ENCODE measurements at regions not wholly inside any gene's neighbourhood (a gene's known extent, or its start where the extent isn't known, plus 50 kb on each side); places are given as distances from the start of the nearest gene placed in this dataset.
"Not testable (repeated sequence)": the region's sequence is repeated elsewhere in the genome, so short reads cannot be mapped to it uniquely, and the experiment has no call there.

- no peak for FAIRE-seq
- DNase-seq (ENCODE audit: low spot score), result no peak
Observed at GRCh38 chr2:239561446-239562001, 160.7 kb upstream of the HDAC4 start.

- FAIRE-seq, result no peak
- no peak for DNase-seq (ENCODE audit: low spot score)
Observed at GRCh38 chr2:239559417-239560261, 158.8 kb upstream of the HDAC4 start.

- no peak for FAIRE-seq
- DNase-seq (ENCODE audit: low spot score), result no peak
Observed at GRCh38 chr2:239558661-239559060, 157.8 kb upstream of the HDAC4 start.

GRCh38 chr2:239557516-239557915 lies 156.7 kb upstream of the HDAC4 start:
- no peak for FAIRE-seq
- no peak for DNase-seq (ENCODE audit: low spot score)

- DNase-seq (ENCODE audit: low spot score) (no peak), FAIRE-seq (no peak)
Observed at GRCh38 chr2:239555571-239555905, 154.7 kb upstream of the HDAC4 start.

GRCh38 chr2:239554766-239555570 lies 154.1 kb upstream of the HDAC4 start:
- no peak for FAIRE-seq
- no peak for DNase-seq (ENCODE audit: low spot score)

GRCh38 chr2:239553376-239554000 lies 152.7 kb upstream of the HDAC4 start:
- DNase-seq (ENCODE audit: low spot score) (no peak), FAIRE-seq (no peak)

- FAIRE-seq (no peak), DNase-seq (ENCODE audit: low spot score) (no peak)
Observed at GRCh38 chr2:239552213-239552926, 151.6 kb upstream of the HDAC4 start.

- DNase-seq (ENCODE audit: low spot score), result no peak
- FAIRE-seq, result no peak
Observed at GRCh38 chr2:239551206-239551605, 150.4 kb upstream of the HDAC4 start.

GRCh38 chr2:239550357-239550756 lies 149.5 kb upstream of the HDAC4 start:
- DNase-seq (ENCODE audit: low spot score) (no peak), FAIRE-seq (no peak)

- DNase-seq (ENCODE audit: low spot score) (no peak), FAIRE-seq (no peak)
Observed at GRCh38 chr2:239549711-239550255, 149.0 kb upstream of the HDAC4 start.

- FAIRE-seq (no peak), DNase-seq (ENCODE audit: low spot score) (no peak)
Observed at GRCh38 chr2:239548965-239549595, 148.3 kb upstream of the HDAC4 start.

- FAIRE-seq (no peak), DNase-seq (ENCODE audit: low spot score) (peak; percentile 52)
Observed at GRCh38 chr2:239548451-239548871, 147.6 kb upstream of the HDAC4 start.

GRCh38 chr2:239547140-239547539 lies 146.3 kb upstream of the HDAC4 start:
- not testable (repeated sequence) for DNase-seq (ENCODE audit: low spot score); FAIRE-seq

GRCh38 chr2:239546541-239546940 lies 145.7 kb upstream of the HDAC4 start:
- FAIRE-seq, result no peak
- no peak for DNase-seq (ENCODE audit: low spot score)

GRCh38 chr2:239545741-239546392 lies 145.0 kb upstream of the HDAC4 start:
- DNase-seq (ENCODE audit: low spot score), result no peak
- no peak for FAIRE-seq

GRCh38 chr2:239544918-239545465 lies 144.2 kb upstream of the HDAC4 start:
- DNase-seq (ENCODE audit: low spot score), result no peak
- no peak for FAIRE-seq

- no peak for FAIRE-seq
- no peak for DNase-seq (ENCODE audit: low spot score)
Observed at GRCh38 chr2:239544143-239544917, 143.5 kb upstream of the HDAC4 start.

GRCh38 chr2:239543702-239544101 lies 142.9 kb upstream of the HDAC4 start:
- FAIRE-seq (no peak), DNase-seq (ENCODE audit: low spot score) (no peak)
